DMS79 (cell line): ENCODE measurements at regions not wholly inside any gene's neighbourhood (a gene's known extent, or its start where the extent isn't known, plus 50 kb on each side); places are given as distances from the start of the nearest gene placed in this dataset.

ENCODE experiments used
- DNase-seq: peaks from one replicate; lab custom pipeline; 2025; lab: John Stamatoyannopoulos, UW

GRCh38 chr5:104213216-104213615 is 650.6 kb upstream of the NUDT12 start:
- no peak for DNase-seq

DNA sequence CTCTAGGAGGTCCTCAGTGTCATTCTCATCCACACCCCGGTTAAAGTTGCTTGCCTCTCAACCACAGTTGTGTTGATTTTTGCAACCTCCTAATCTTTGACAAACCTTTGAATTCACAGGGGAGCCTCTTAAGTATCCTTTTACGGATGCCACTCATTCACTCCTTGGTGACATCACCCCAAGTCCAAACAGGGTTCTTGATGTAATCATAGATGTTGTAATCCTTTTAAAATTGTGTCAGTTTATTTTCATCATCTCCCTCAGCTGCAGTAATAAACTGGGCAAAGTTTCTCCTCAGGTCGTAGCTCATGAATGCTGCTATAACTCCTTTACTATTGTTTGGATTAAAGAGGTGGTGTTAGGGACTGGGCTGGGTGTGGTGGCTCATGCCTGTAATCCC is 637.2 kb upstream of the NUDT12 start:
- DNase-seq = no peak

DNA sequence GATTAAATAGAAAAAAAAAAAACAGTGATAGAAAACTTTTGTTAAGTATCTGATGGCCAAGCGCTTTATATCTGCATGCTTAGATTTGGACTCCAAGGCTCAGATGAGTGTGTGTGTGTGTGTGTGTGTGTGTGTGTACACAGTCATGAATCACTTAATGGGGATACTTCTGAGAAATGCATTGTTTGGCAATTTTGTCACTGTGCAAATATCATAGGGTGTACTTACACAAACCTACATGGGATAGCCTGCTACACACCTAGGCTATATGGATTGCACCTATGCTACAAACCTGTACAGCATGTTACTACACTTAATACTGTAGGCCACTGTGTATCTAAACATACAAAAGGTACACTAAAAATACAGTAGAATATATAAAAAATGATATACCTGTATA is 635.6 kb upstream of the NUDT12 start:
- DNase-seq = no peak

DNA sequence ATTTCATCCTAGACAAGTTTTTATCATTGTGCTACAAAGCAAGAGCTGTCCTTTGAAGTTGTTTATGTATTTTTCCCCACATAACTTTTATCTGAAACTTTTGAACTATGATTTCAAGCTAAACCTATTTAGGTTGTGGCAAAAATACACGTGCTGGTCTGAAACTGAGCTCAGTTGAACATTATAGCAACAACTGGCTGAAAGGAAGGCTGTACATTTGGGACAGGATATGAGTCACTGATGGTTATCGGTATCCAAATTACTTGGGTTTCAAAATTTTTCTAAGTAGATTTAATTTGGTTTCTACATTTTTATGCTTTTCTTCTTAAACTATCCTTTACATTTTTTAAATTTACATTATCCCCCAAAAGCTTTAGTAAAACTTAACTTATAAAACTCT is 627.3 kb upstream of the NUDT12 start:
- no peak for DNase-seq

GRCh38 chr5:104189031-104189430 is 626.4 kb upstream of the NUDT12 start:
- DNase-seq = no peak

GRCh38 chr5:104187656-104188055 is 625.1 kb upstream of the NUDT12 start:
- no peak for DNase-seq

DNA sequence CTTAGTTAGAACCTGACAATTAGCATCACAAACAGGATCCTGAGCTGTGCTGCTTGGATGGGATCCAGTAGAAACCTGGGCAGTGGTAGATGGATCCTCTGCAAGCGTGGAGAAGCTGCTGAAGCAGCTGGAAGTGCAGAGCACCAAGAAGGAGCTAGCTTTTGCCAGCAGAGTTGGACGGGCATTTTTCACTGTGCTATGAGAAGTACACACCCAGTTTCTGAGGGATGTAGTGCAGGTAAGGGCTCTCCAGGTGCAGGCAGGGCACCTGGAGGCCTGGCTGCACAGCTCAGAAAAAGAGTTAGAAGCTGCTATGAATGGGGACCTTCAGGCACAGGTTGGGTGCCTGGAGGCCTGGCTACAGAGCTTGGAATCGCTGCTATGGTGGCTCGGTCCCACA is 623.9 kb upstream of the NUDT12 start:
- no peak for DNase-seq

DNA sequence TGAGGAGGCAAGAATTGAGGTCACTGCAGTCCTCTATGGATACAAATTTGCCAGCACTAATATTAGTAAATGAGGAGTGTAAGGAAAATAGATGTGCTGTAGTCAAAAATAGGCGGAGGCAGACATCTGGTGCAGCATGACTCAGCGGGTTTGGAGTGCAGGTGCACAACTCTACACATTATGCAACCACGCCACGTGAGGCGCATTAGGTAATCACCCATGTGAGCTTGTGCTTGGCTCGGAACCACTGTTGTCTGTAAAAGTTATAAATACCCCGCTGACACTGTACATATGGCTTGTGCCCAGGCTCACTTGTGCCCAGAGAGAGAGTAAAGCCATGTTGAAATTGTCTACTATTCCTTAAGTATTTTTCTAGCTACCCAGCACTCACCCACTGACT is 623.5 kb upstream of the NUDT12 start:
- no peak for DNase-seq

DNA sequence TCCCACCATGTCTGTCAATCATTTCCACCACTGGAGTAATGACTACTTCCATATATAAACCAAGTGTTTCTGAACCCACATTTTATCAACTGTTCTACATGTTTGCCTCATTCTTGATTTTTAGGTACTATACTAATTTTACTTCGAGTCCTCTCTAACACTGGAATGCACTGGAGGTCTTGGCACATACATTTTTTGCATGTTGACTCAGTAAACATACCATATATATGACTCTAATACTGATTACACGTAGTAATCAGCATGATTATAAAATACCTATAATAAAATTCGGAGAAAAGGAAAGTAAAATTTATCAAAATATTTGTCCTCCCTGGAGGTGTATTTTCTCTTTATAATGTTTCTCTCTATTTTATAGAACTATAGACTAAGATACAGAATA is 621.7 kb upstream of the NUDT12 start:
- no peak for DNase-seq

GRCh38 chr5:104178829-104179456 is 616.4 kb upstream of the NUDT12 start:
- no peak for DNase-seq

- DNase-seq = no peak
Observed at GRCh38 chr5:104178066-104178465, 615.5 kb upstream of the NUDT12 start.

GRCh38 chr5:104177651-104178050 is 615.1 kb upstream of the NUDT12 start:
- DNase-seq = no peak

DNA sequence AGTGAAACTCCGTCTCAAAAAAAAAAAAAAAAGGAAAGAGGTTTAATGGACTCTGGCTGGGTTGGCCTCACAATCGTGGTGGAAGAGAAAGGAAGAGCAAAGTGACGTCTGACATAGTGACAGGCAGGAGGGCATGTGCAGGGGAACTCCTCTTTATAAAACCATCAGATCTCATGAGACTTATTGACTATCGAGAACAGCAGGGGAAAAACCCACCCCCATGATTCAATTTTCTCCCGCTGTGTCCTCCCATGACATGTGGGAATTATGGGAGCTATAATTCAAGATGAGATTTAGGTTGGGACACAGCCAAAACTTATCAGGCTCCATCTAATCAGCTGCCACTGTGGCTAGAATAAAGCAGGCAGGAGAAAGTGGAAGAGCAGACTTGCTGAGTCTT is 610.4 kb upstream of the NUDT12 start:
- no peak for DNase-seq

DNA sequence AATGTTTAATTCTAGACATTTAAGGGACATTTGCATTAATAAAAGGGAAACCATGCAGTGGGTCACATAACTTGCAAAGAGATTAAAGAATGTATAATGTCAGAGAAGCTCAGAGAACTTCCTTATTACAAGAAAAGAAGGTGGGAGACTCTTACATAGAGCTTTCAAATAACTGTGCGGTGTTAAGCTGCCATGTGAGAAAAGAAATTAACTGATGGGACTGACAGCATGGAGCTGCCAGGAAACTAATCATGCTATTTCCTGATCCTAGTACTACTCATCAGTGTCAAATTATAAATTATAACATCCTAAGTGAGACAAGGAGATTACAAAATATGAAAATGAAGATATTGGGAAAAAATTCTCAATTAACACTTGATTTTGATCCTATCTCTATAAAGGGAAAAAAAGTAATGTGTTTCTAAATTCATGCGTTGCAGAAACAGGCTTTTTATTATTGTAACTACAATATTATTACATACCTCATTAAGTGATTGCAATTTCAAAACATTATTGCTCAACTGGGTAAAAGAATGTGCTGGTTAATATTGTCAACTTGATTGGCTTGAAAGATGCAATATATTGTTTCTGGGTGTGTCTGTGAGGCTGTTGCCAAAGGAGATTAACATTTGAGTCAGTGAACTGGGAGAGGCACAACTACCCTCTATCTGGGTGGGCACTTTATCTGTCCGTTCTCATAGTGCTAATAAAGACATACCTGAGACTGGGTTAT is 609.5 kb upstream of the NUDT12 start:
- DNase-seq = no peak

GRCh38 chr5:104170926-104171325 is 608.3 kb upstream of the NUDT12 start:
- no peak for DNase-seq

DNA sequence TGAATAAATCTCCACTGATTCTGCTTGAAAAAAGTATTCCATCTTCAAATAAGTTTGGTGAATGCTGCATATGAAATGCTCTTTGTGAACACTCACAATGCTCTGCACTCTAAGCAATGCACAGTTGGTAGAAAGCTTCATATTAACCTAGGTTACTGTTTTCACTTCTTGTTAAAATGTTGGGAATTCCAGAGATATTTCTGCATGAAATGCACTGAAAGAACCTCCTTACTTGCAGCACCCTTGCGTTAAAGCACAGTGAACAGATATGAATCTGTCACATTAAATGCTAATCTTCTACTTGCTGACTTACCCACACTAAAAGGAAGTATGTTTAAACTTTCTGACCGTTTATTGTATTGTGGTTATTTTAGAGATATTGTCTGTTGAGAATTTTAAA is 584.1 kb upstream of the NUDT12 start:
- no peak for DNase-seq

DNA sequence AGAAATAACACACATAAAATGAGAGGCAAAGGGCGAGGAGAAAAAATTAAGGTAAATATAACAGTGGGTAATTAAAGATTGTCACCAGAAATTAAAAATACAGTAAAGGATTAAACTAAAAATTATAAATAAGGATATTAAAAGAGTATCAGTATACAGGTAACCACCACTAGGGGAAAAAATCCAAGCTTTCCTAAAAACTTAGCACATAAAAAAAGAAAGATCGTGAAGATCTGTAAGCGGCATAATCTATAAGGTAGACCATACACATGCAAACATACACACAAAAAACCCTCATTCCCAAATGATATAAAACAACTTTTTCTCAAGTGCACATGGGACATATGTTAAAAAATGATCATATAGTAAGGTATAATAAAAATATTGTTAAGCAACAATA is 577.3 kb upstream of the NUDT12 start:
- DNase-seq = no peak

DNA sequence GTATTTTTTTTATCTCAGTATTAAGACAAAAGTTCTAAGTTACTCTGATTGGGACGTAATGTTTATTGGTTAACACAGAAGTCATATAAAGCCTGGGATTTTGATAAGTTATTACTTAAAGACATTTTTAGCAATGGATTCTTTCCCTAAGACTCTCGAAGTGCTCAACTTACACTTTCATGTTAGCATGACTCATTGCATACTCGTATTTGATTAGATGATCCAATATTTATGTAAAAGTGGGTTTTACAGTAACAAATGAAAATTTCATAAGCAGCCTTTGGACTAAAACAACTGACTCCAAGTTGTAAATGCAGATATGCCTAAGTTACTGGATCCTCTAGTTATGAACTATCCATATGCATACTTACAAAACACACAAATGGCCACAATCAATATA is 567.7 kb upstream of the NUDT12 start:
- no peak for DNase-seq

DNA sequence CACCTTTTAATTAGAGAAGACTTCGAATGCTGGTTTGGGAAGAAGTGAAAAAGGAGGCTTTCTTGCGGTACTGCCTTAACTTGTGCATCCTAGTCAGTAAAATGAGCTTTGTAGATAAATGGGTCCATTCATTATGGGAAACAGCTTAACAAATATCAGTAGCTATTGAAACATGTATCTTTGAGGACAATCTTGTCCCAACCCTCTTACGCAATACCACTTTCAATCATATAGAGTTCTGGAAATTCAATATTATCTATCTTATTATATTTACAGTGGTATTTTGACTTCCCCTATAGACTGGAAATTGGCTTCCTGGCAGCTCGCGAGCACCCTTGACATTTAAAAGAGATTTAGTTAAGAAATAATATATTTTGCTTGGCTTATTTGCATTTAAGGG is 565.8 kb upstream of the NUDT12 start:
- no peak for DNase-seq

- no peak for DNase-seq
Observed at GRCh38 chr5:104126980-104127379, 564.4 kb upstream of the NUDT12 start.

DNA sequence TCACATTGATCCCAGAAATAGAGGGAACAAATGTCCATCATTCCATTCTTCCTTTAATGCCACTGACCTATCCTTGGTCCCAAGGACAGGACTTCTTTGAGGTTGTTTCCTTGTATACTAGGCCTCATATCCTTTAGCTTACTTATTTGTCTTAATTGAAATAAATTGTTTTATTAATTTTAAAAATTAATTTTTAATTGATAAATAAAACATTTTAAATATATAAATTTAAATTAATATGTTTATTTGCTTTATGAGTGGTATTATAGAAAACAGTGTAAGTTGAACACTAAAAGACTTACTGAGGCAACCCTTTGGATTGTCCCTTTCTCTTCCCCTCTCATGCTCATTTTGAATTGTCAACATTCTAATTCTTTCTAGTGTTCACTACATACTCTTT is 556.9 kb upstream of the NUDT12 start:
- DNase-seq = no peak

DNA sequence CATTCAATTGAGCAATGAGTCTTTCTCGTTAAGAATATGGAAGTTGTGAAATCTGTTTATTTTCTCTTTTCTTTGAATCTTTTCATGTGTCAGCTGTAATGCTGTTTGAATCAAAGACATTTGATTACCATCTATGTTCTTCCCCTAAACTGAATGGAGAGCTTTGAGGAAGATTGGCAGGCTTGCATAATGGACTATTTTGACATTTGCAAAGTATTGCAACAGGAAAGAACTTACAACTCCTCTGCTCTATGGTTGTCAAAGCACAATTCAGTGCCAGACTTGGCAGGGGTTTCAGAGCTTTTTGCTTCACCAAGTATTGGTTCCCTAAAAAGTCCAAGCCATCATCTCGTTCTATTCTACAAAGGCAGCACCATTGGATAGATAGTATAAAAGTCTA is 549.0 kb upstream of the NUDT12 start:
- DNase-seq = no peak

- DNase-seq = no peak
Observed at GRCh38 chr5:104096451-104096850, 533.9 kb upstream of the NUDT12 start.

GRCh38 chr5:104095527-104095926 is 532.9 kb upstream of the NUDT12 start:
- no peak for DNase-seq
